Endothelial cell of umbilical vein (primary cell): ENCODE measurements at regions not wholly inside any gene's neighbourhood (a gene's known extent, or its start where the extent isn't known, plus 50 kb on each side); places are given as distances from the start of the nearest gene placed in this dataset.

Source experiments
- BruUV-seq: library from RNA; stranded (reverse); fragments of 400-500 nt; replicated peaks from 2 replicates; lab custom pipeline; 2021; lab: Mats Ljungman, UMichigan
- CTCF ChIA-PET: fragments of 300-600, 350-600 bp; sonication (Branson Sonifier 250); formaldehyde crosslinking; loops from one replicate; lab custom pipeline; 2021; ENCODE audit warnings: antibody characterized with exemption, inconsistent platforms; lab: Charles Lee
- POLR2A ChIA-PET: fragments of 300-600, 350-600 bp; sonication (Branson Sonifier 250); formaldehyde crosslinking; loops from one replicate; lab custom pipeline; 2021; ENCODE audit warnings: antibody characterized with exemption, inconsistent platforms; lab: Charles Lee
- DNase-seq: peaks from one replicate; pipeline ENCODE4 v3.0.0-alpha.2; 2011; ENCODE audit warnings: low read depth, low spot score
- FAIRE-seq: peaks from 2 replicates; lab custom pipeline; 2011; peaks lifted over from hg19 to GRCh38; lab: Jason Lieb, UNC
- H2AFZ ChIP-seq: 2 replicates; pipeline ENCODE4 v1.6.0; 2012; ENCODE audit warnings: low read depth, low read length, control low read depth, inconsistent platforms
- H3K27ac ChIP-seq: 2 replicates; pipeline ENCODE4 v1.5.1; 2011; ENCODE audit warnings: low read depth, mild to moderate bottlenecking, control low read depth, low read length, moderate library complexity; ENCODE audit not compliant: insufficient read depth
- H3K27me3 ChIP-seq, 2 experiments: 2 replicates each; pipeline versions ENCODE4 v1.6.0 to v1.6.1; 2011; ENCODE audit warnings: low read length in 2 of 2, mixed read lengths in 1 of 2; ENCODE audit not compliant: control insufficient read depth in 2 of 2, insufficient read depth in 2 of 2
- H3K36me3 ChIP-seq, 2 experiments: 2 replicates in 1 of 2; 3 replicates in 1 of 2; pipeline ENCODE4 v1.5.1; 2011; ENCODE audit warnings: low read length in 2 of 2, mild to moderate bottlenecking in 1 of 2, moderate library complexity in 1 of 2; ENCODE audit not compliant: control insufficient read depth in 2 of 2, insufficient read depth in 2 of 2; ENCODE audit errors: extremely low read depth in 1 of 2
- H3K4me1 ChIP-seq: 3 replicates; pipeline ENCODE4 v1.5.1; 2011; ENCODE audit warnings: mild to moderate bottlenecking, low read length; ENCODE audit not compliant: control insufficient read depth, insufficient read depth; ENCODE audit errors: extremely low read depth
- H3K4me2 ChIP-seq: 2 replicates; pipeline ENCODE4 v1.6.1; 2011; ENCODE audit warnings: low read length, control low read depth, mixed read lengths; ENCODE audit not compliant: insufficient read depth
- H3K4me3 ChIP-seq, 3 experiments: fragments of 200-600 bp in 1 of 3; sonication (generic), shearing (Covaris generic) in 1 of 3; replicated peaks in 1 of 3; 2 replicates each; pipeline ENCODE4 v1.5.1; 2011 to 2016; ENCODE audit warnings: control low read depth in 3 of 3, low read length in 3 of 3, mild to moderate bottlenecking in 2 of 3, inconsistent platforms in 1 of 3, low read depth in 1 of 3, moderate library complexity in 1 of 3; ENCODE audit not compliant: insufficient read depth in 1 of 3
- H3K79me2 ChIP-seq: 2 replicates; pipeline ENCODE4 v1.6.0; 2012; ENCODE audit warnings: low read length, inconsistent platforms; ENCODE audit not compliant: control insufficient read depth, insufficient read depth
- H3K9ac ChIP-seq: replicated peaks from 2 replicates; pipeline ENCODE3; 2011; ENCODE audit warnings: low read length, control low read depth; ENCODE audit not compliant: insufficient read depth; ENCODE audit errors: extremely low read depth
- H3K9me1 ChIP-seq: replicated peaks from 3 replicates; pipeline ENCODE4 v1.6.0; 2011; ENCODE audit warnings: mild to moderate bottlenecking, low read length; ENCODE audit not compliant: control insufficient read depth, insufficient read depth; ENCODE audit errors: extremely low read depth
- H3K9me3 ChIP-seq: replicated peaks from 2 replicates; pipeline ENCODE4 v1.5.1; 2012; ENCODE audit warnings: low read length, inconsistent platforms; ENCODE audit not compliant: control insufficient read depth, insufficient read depth
- H4K20me1 ChIP-seq: replicated peaks from 2 replicates; pipeline ENCODE3; 2011; ENCODE audit warnings: mild to moderate bottlenecking, low read length; ENCODE audit not compliant: control insufficient read depth, insufficient read depth; ENCODE audit errors: extremely low read depth
- EZH2 ChIP-seq: IDR thresholded peaks from 2 replicates; pipeline ENCODE4 v1.6.1; 2012; ENCODE audit warnings: borderline replicate concordance, low read depth, mild to moderate bottlenecking, moderate library complexity, low read length, inconsistent platforms; ENCODE audit not compliant: severe bottlenecking
- FOS ChIP-seq: IDR thresholded peaks from 2 replicates; pipeline ENCODE4 v1.6.1; 2011; ENCODE audit warnings: mild to moderate bottlenecking, low read length, moderate library complexity, borderline replicate concordance; ENCODE audit not compliant: insufficient read depth
- GATA2 ChIP-seq: IDR thresholded peaks from 2 replicates; pipeline ENCODE4 v1.7.0; 2011; ENCODE audit warnings: low read depth, mild to moderate bottlenecking, moderate library complexity, mixed read lengths, low read length; ENCODE audit not compliant: insufficient read length, insufficient read depth
- JUN ChIP-seq: IDR thresholded peaks from 2 replicates; pipeline ENCODE4 v1.6.1; 2011; ENCODE audit warnings: borderline replicate concordance, low read depth; ENCODE audit not compliant: insufficient read length, insufficient read depth
- MYC ChIP-seq: IDR thresholded peaks from one replicate; pipeline ENCODE4 v1.6.1; 2011; ENCODE audit warnings: mild to moderate bottlenecking, low read depth, low read length
- POLR2A ChIP-seq: IDR thresholded peaks from 2 replicates; pipeline ENCODE4 v1.6.1; 2012; ENCODE audit warnings: low read depth, mild to moderate bottlenecking, control low read depth, low read length
- POLR2AphosphoS5 ChIP-seq: IDR thresholded peaks from 2 replicates; pipeline ENCODE4 v1.6.1; 2012; ENCODE audit warnings: low read depth, mild to moderate bottlenecking, control low read depth, low read length, moderate library complexity; ENCODE audit not compliant: insufficient read depth
- dilution Hi-C: fragments of 300-500 bp; cut with MboI; formaldehyde crosslinking; loops from one replicate; pipeline ENCODE4 v1.15.0; 2019; ENCODE audit warnings: low sequenced_read_pairs; ENCODE audit not compliant: extremely low pct_ligation_motif_present
- intact Hi-C: fragments of 100-400 bp; cut with micrococcal nuclease; formaldehyde crosslinking; loops from one replicate; pipeline ENCODE4 v1.10.0; 2022
- TF ChIP-seq, protein P1 (sequence below), 2 donors: IDR thresholded peaks; 1 replicate in 1 of 2; 2 replicates in 1 of 2; pipeline ENCODE4 v1.5.1; 2011; ENCODE audit warnings: low read length in 2 of 2, mild to moderate bottlenecking in 2 of 2, moderate library complexity in 2 of 2, control low read depth in 1 of 2, inconsistent platforms in 1 of 2, low read depth in 1 of 2; ENCODE audit not compliant: insufficient read depth in 1 of 2; ENCODE audit errors: extremely low read depth in 1 of 2
- TF ChIP-seq, protein P2 (sequence below): IDR thresholded peaks from 2 replicates; pipeline ENCODE4 v1.6.1; 2011; ENCODE audit not compliant: insufficient read depth, insufficient read length

DNA sequence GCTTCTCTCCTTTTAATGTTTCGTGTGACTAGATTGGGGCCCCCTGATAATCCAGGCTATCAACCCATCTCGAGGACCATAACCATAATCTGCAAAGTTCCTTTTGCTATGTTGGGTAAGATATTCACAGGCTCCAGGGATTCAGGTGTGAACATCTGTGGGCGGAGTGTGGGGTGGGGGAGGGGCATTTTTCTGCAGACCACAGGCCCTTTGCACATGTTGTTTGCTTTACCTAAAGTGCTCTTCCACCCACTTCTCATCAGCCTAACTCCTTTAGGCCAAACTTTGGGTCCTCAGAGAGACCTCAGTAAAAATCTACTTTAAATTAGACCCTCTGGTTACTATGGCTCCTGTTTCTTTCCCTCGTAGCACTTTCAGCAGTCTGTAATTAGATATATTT, 284.4 kb downstream of the WDR11 start:
- Histone ChIP-seq H3K27me3 (no peaks in the 10 kb centered on the region), H3K4me1 (no peaks in the 10 kb centered on the region), H3K27ac (no peak overlapping the region), H4K20me1 (no peaks in the 10 kb centered on the region), H3K36me3 (no peaks in the 10 kb centered on the region), H3K4me3 (no peak overlapping the region), H2AFZ (no peak overlapping the region), H3K79me2 (no peaks in the 10 kb centered on the region), H3K4me2 (no peak overlapping the region), H3K9ac (no peak overlapping the region), H3K9me1 (no peaks in the 10 kb centered on the region), H3K9me3 (no peaks in the 10 kb centered on the region)
- FAIRE-seq (no peak), DNase-seq (no peak)
- CTCF ChIA-PET: no interaction called here
- intact Hi-C loops: no loop called here
- POLR2A ChIA-PET: no interaction called here
- no TSS peak for BruUV-seq
- dilution Hi-C loops: no loop called here
- TF ChIP-seq EZH2 (no peak), POLR2A (no peak), JUN (no peak), POLR2AphosphoS5 (no peak)

DNA sequence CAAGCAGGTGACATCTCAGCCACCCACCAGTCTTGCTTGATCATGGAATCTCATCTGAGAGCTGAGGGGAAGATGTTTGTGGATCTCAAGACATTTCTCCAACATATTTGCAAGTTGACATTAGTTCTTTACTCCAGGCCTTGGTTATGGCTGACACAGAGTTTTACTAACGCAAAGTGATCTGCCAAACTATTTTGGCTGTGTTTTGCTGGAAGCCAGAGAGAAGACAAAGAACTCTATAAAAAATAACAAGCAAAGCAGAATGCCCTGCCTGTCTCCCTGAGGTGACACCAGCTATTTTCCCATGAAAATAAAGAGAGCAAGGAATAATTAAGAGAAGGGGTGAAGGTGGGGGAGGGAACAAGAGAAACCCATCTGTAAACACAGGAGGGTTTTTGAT, 286.4 kb downstream of the WDR11 start:
- TF ChIP-seq FOS (no peak), GATA2 (no peak), EZH2 (no peak), JUN (no peak), MYC (no peak), POLR2A (no peak), POLR2AphosphoS5 (no peak)
- TF ChIP-seq, protein P1, sequence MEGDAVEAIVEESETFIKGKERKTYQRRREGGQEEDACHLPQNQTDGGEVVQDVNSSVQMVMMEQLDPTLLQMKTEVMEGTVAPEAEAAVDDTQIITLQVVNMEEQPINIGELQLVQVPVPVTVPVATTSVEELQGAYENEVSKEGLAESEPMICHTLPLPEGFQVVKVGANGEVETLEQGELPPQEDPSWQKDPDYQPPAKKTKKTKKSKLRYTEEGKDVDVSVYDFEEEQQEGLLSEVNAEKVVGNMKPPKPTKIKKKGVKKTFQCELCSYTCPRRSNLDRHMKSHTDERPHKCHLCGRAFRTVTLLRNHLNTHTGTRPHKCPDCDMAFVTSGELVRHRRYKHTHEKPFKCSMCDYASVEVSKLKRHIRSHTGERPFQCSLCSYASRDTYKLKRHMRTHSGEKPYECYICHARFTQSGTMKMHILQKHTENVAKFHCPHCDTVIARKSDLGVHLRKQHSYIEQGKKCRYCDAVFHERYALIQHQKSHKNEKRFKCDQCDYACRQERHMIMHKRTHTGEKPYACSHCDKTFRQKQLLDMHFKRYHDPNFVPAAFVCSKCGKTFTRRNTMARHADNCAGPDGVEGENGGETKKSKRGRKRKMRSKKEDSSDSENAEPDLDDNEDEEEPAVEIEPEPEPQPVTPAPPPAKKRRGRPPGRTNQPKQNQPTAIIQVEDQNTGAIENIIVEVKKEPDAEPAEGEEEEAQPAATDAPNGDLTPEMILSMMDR (IDR thresholded peaks at IDR 0.05; ENCODE audit: extremely low read depth in 1 of 2, insufficient read depth in 1 of 2, low read depth in 1 of 2, low read length in 2 of 2): no peak
- TF ChIP-seq, protein P2, sequence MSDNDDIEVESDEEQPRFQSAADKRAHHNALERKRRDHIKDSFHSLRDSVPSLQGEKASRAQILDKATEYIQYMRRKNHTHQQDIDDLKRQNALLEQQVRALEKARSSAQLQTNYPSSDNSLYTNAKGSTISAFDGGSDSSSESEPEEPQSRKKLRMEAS: no peak
- no peaks in the 10 kb centered on the region for H4K20me1 ChIP-seq
- H3K4me1 ChIP-seq: no peaks in the 10 kb centered on the region
- no peak overlapping the region for H3K4me3 ChIP-seq
- BruUV-seq: no TSS peak
- no peaks in the 10 kb centered on the region for H3K79me2 ChIP-seq
- intact Hi-C loops (no loop called here), dilution Hi-C loops (no loop called here)
- H3K9me1 ChIP-seq: no peaks in the 10 kb centered on the region
- ChIA-PET CTCF (no interaction called here), POLR2A (no interaction called here)
- H3K27me3 ChIP-seq: no peaks in the 10 kb centered on the region
- no peaks in the 10 kb centered on the region for H3K9me3 ChIP-seq
- DNase-seq (no peak), FAIRE-seq (no peak)
- no peak overlapping the region for H3K4me2 ChIP-seq
- H3K9ac ChIP-seq: no peak overlapping the region
- no peaks in the 10 kb centered on the region for H3K36me3 ChIP-seq
- no peak overlapping the region for H3K27ac ChIP-seq
- no peak overlapping the region for H2AFZ ChIP-seq
